ENCODE measurements at regions not wholly inside any gene's neighbourhood (a gene's known extent, or its start where the extent isn't known, plus 50 kb on each side); places are given as distances from the start of the nearest gene placed in this dataset.

DNA sequence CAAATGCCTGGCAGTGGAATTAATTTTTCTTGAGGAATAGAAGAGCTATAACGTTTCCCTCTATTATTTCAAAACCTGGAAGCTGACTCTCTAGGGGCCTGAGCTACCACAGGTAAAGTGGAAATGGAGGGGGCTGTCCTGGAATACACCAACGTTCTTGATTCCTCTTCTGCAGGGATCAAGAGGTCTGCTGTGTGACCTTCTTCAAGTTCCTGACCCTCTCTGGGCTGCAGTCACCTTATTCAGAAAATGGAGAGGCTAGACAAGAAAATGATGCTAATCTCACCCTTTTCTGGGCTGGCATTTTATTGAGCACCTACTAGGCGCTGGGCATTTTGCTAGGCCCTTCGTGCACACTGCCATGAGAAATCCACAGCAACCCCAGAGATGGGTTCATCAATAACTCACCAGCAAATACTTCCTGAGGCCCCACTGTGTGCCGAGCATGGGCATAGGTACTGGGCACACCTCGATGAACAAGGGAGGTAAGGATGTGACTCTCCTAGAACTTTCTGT lies 55.2 kb upstream of the DLK1 start:
- TF ChIP-seq, protein P1, sequence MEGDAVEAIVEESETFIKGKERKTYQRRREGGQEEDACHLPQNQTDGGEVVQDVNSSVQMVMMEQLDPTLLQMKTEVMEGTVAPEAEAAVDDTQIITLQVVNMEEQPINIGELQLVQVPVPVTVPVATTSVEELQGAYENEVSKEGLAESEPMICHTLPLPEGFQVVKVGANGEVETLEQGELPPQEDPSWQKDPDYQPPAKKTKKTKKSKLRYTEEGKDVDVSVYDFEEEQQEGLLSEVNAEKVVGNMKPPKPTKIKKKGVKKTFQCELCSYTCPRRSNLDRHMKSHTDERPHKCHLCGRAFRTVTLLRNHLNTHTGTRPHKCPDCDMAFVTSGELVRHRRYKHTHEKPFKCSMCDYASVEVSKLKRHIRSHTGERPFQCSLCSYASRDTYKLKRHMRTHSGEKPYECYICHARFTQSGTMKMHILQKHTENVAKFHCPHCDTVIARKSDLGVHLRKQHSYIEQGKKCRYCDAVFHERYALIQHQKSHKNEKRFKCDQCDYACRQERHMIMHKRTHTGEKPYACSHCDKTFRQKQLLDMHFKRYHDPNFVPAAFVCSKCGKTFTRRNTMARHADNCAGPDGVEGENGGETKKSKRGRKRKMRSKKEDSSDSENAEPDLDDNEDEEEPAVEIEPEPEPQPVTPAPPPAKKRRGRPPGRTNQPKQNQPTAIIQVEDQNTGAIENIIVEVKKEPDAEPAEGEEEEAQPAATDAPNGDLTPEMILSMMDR (IDR thresholded peaks at IDR 0.05) = no peak
- TF ChIP-seq POLR2AphosphoS5 (IDR thresholded peaks at IDR 0.05) (no peak), POLR2A (IDR thresholded peaks at IDR 0.05) (no peak)

Measured in transverse colon (tissue), 4 donors.